ENCODE measurements at regions not wholly inside any gene's neighbourhood (a gene's known extent, or its start where the extent isn't known, plus 50 kb on each side); places are given as distances from the start of the nearest gene placed in this dataset.
"Not testable (repeated sequence)": the region's sequence is repeated elsewhere in the genome, so short reads cannot be mapped to it uniquely, and the experiment has no call there.

GRCh38 chr5:163874912-163875311 lies 369.5 kb downstream of the MAT2B start:
- not testable (repeated sequence) for FAIRE-seq; DNase-seq (ENCODE audit: low spot score)

- FAIRE-seq: no peak
- DNase-seq (ENCODE audit: low spot score): no peak
Measured at GRCh38 chr5:163877865-163878264, 372.4 kb downstream of the MAT2B start.

GRCh38 chr5:163878490-163878889 lies 373.1 kb downstream of the MAT2B start:
- no peak for DNase-seq (ENCODE audit: low spot score)
- FAIRE-seq: no peak

- FAIRE-seq: no peak
- DNase-seq (ENCODE audit: low spot score): no peak
Measured at GRCh38 chr5:163880302-163880701, 374.9 kb downstream of the MAT2B start.

- FAIRE-seq (no peak), DNase-seq (ENCODE audit: low spot score) (no peak)
Measured at GRCh38 chr5:163885117-163885516, 379.7 kb downstream of the MAT2B start.

GRCh38 chr5:163887854-163888253 lies 382.4 kb downstream of the MAT2B start:
- no peak for DNase-seq (ENCODE audit: low spot score)
- FAIRE-seq: no peak

GRCh38 chr5:163888366-163888765 lies 382.9 kb downstream of the MAT2B start:
- FAIRE-seq (no peak), DNase-seq (ENCODE audit: low spot score) (no peak)

GRCh38 chr5:163889369-163889768 lies 383.9 kb downstream of the MAT2B start:
- no peak for FAIRE-seq
- DNase-seq (ENCODE audit: low spot score): no peak

- no peak for DNase-seq (ENCODE audit: low spot score)
- no peak for FAIRE-seq
Measured at GRCh38 chr5:163890261-163890660, 384.8 kb downstream of the MAT2B start.

- no peak for FAIRE-seq
- DNase-seq (ENCODE audit: low spot score): no peak
Measured at GRCh38 chr5:163893281-163893680, 387.9 kb downstream of the MAT2B start.

- FAIRE-seq: no peak
- DNase-seq (ENCODE audit: low spot score): no peak
Measured at GRCh38 chr5:163894645-163895044, 389.2 kb downstream of the MAT2B start.

- no peak for FAIRE-seq
- no peak for DNase-seq (ENCODE audit: low spot score)
Measured at GRCh38 chr5:163898873-163899272, 393.5 kb downstream of the MAT2B start.

GRCh38 chr5:163907783-163908182 lies 402.4 kb downstream of the MAT2B start:
- FAIRE-seq; DNase-seq (ENCODE audit: low spot score): not testable (repeated sequence)

GRCh38 chr5:163908253-163908652 lies 402.8 kb downstream of the MAT2B start:
- DNase-seq (ENCODE audit: low spot score) (no peak), FAIRE-seq (no peak)

- FAIRE-seq (no peak), DNase-seq (ENCODE audit: low spot score) (no peak)
Measured at GRCh38 chr5:163910226-163910625, 404.8 kb downstream of the MAT2B start.

GRCh38 chr5:163912046-163912445 lies 406.6 kb downstream of the MAT2B start:
- FAIRE-seq: no peak
- no peak for DNase-seq (ENCODE audit: low spot score)

GRCh38 chr5:163913548-163913947 lies 408.1 kb downstream of the MAT2B start:
- FAIRE-seq: no peak
- no peak for DNase-seq (ENCODE audit: low spot score)

- no peak for DNase-seq (ENCODE audit: low spot score)
- FAIRE-seq: no peak
Measured at GRCh38 chr5:163914910-163915309, 409.5 kb downstream of the MAT2B start.

GRCh38 chr5:163915481-163915961 lies 410.1 kb downstream of the MAT2B start:
- FAIRE-seq: no peak
- no peak for DNase-seq (ENCODE audit: low spot score)

- DNase-seq (ENCODE audit: low spot score) (no peak), FAIRE-seq (no peak)
Measured at GRCh38 chr5:163916376-163916775, 411.0 kb downstream of the MAT2B start.

GRCh38 chr5:163916861-163917260 lies 411.4 kb downstream of the MAT2B start:
- FAIRE-seq: no peak

GRCh38 chr5:163917747-163918146 lies 412.3 kb downstream of the MAT2B start:
- DNase-seq (ENCODE audit: low spot score) (no peak), FAIRE-seq (no peak)

More at GRCh38 chr5:163916861-163917260, 411.4 kb downstream of the MAT2B start:
- DNase-seq (ENCODE audit: low spot score): no peak

GRCh38 chr5:163934990-163935389 lies 429.6 kb downstream of the MAT2B start:
- not testable (repeated sequence) for FAIRE-seq; DNase-seq (ENCODE audit: low spot score)

GRCh38 chr5:163938595-163938994 lies 433.2 kb downstream of the MAT2B start:
- FAIRE-seq (no peak), DNase-seq (ENCODE audit: low spot score) (no peak)

All from RCC 7860 (cell line).